ENCODE measurements at regions not wholly inside any gene's neighbourhood (a gene's known extent, or its start where the extent isn't known, plus 50 kb on each side); places are given as distances from the start of the nearest gene placed in this dataset.

DNA sequence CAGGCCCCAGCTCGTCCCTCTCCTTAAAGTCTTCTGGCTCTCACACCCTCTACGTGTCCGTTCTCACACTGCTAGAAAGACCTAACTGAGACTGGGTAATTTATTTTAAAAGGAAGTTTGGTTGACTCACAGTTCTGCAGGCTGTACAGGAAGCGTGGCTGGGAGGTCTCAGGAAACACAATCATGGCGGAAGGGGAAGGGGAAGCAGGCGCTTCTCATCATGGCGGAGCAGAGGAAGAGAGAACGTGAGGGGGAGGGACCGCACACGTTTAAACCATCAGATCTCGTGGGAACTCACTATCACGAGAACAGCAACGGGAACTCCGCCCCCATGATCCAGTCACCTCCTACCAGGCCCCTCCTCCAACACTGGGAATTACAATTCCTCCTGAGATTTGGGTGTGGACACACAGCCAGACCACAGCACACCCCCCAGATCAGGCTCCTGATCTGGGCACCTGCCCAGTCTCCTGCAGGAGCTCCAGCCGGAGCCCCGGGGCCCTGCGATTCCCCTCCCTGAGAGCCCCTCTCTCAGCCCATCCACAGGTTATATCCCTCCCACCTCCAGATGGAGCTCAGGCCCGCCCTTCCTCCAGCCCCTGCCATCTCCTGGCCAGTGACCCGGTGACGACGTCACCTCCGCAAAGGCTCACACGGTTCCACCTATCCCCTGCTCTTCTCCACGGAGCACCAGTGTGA lies 170.2 kb downstream of the BRD1 start:
- TF ChIP-seq, protein P1, sequence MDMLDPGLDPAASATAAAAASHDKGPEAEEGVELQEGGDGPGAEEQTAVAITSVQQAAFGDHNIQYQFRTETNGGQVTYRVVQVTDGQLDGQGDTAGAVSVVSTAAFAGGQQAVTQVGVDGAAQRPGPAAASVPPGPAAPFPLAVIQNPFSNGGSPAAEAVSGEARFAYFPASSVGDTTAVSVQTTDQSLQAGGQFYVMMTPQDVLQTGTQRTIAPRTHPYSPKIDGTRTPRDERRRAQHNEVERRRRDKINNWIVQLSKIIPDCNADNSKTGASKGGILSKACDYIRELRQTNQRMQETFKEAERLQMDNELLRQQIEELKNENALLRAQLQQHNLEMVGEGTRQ (IDR thresholded peaks at IDR 0.05; ENCODE audit: low read depth, low read length): no peak
- TF ChIP-seq, protein P1 (CRISPR knock-in tag; IDR thresholded peaks at IDR 0.05; ENCODE audit: borderline replicate concordance): no peak
- no peak for TF ChIP-seq ZSCAN20 (CRISPR knock-in tag; IDR thresholded peaks at IDR 0.05; ENCODE audit: borderline replicate concordance)
- TF ChIP-seq SP1 (IDR thresholded peaks at IDR 0.05): no peak
- no peak for TF ChIP-seq SP1 (CRISPR knock-in tag; IDR thresholded peaks at IDR 0.05)
- TF ChIP-seq, protein P2, sequence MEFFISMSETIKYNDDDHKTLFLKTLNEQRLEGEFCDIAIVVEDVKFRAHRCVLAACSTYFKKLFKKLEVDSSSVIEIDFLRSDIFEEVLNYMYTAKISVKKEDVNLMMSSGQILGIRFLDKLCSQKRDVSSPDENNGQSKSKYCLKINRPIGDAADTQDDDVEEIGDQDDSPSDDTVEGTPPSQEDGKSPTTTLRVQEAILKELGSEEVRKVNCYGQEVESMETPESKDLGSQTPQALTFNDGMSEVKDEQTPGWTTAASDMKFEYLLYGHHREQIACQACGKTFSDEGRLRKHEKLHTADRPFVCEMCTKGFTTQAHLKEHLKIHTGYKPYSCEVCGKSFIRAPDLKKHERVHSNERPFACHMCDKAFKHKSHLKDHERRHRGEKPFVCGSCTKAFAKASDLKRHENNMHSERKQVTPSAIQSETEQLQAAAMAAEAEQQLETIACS (CRISPR knock-in tag; IDR thresholded peaks at IDR 0.05): no peak
- TF ChIP-seq EP300 (IDR thresholded peaks at IDR 0.05; ENCODE audit: low read depth in 2 of 2, low read length in 2 of 2): no peak
- no peak for TF ChIP-seq EP300 (CRISPR knock-in tag; IDR thresholded peaks at IDR 0.05; ENCODE audit: borderline replicate concordance)
- TF ChIP-seq, protein P3, sequence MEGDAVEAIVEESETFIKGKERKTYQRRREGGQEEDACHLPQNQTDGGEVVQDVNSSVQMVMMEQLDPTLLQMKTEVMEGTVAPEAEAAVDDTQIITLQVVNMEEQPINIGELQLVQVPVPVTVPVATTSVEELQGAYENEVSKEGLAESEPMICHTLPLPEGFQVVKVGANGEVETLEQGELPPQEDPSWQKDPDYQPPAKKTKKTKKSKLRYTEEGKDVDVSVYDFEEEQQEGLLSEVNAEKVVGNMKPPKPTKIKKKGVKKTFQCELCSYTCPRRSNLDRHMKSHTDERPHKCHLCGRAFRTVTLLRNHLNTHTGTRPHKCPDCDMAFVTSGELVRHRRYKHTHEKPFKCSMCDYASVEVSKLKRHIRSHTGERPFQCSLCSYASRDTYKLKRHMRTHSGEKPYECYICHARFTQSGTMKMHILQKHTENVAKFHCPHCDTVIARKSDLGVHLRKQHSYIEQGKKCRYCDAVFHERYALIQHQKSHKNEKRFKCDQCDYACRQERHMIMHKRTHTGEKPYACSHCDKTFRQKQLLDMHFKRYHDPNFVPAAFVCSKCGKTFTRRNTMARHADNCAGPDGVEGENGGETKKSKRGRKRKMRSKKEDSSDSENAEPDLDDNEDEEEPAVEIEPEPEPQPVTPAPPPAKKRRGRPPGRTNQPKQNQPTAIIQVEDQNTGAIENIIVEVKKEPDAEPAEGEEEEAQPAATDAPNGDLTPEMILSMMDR (CRISPR knock-in tag; IDR thresholded peaks at IDR 0.05): no peak
- no peak for TF ChIP-seq GTF2F1 (IDR thresholded peaks at IDR 0.05; ENCODE audit: low read length)
- no peak for TF ChIP-seq ZNF121 (CRISPR knock-in tag; IDR thresholded peaks at IDR 0.05)
- no peak for TF ChIP-seq ZNF263 (CRISPR knock-in tag; IDR thresholded peaks at IDR 0.05)
- TF ChIP-seq HDAC6 (IDR thresholded peaks at IDR 0.05; ENCODE audit: low read depth, low read length): no peak
- no peak for TF ChIP-seq ZNF790 (CRISPR knock-in tag; IDR thresholded peaks at IDR 0.05; ENCODE audit: borderline replicate concordance)
- no peak for TF ChIP-seq ELF4 (CRISPR knock-in tag; IDR thresholded peaks at IDR 0.05; ENCODE audit: borderline replicate concordance)
- no peak for TF ChIP-seq EHMT2 (IDR thresholded peaks at IDR 0.05; ENCODE audit: borderline replicate concordance, low read depth, low read length)

Measured in HepG2 (cell line).